ENCODE measurements at regions not wholly inside any gene's neighbourhood (a gene's known extent, or its start where the extent isn't known, plus 50 kb on each side); places are given as distances from the start of the nearest gene placed in this dataset.

DNA sequence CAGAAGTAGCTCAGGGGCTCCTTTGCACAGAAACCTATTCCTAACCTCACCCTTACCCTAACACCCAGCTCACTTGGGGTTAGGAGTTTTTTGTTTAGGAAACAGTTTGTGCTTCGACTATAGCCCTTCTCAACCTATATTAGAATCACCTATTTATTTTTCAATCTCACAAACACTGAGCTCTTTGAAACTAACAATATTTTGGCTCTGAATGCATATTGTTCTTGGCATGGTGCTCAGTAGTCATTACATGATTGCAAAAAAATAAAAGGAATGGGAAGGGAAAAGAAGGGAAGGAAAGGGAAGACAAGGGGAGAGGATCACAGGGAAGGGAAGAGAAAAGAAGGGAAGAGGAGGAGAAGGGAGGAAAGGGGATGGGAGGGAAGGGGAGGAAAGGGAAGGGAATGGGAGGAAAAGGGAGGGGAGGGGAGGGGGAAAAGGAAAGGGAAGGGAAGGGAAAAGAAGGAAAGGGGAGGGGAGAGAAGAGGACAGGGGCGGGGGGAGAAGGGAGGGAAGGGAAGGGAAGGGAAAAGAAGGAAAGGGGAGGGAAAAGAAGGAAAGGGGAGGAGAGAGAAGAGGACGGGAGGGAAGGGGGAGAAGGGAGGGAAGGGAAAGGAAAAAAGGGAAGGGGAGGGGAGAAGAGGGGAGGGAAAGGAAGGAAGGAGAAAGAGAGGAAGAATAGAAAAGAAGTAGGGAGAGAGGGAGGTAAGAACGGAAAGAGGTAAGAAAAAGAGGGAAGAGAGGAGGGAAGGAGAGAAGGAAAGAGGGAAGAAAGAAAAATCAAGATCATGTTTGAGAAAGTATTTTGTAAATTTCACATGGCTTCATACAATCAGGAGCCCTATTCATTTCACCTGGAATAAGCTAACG, 484.1 kb upstream of the NFIA start:
- POLR2A ChIA-PET: no interaction called here
- no peak overlapping the region for H3K27ac Mint-ChIP-seq
- CTCF ChIA-PET: no interaction called here
- no peak for DNase-seq (ENCODE audit: low spot score)
- H3K27me3 Mint-ChIP-seq (ENCODE audit: low read depth): no peaks in the 10 kb centered on the region
- TF ChIP-seq, protein P1, sequence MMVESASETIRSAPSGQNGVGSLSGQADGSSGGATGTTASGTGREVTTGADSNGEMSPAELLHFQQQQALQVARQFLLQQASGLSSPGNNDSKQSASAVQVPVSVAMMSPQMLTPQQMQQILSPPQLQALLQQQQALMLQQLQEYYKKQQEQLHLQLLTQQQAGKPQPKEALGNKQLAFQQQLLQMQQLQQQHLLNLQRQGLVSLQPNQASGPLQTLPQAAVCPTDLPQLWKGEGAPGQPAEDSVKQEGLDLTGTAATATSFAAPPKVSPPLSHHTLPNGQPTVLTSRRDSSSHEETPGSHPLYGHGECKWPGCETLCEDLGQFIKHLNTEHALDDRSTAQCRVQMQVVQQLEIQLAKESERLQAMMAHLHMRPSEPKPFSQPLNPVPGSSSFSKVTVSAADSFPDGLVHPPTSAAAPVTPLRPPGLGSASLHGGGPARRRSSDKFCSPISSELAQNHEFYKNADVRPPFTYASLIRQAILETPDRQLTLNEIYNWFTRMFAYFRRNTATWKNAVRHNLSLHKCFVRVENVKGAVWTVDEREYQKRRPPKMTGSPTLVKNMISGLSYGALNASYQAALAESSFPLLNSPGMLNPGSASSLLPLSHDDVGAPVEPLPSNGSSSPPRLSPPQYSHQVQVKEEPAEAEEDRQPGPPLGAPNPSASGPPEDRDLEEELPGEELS (CRISPR knock-in tag; IDR thresholded peaks at IDR 0.05): no peak
- TF ChIP-seq ELF4 (CRISPR knock-in tag; IDR thresholded peaks at IDR 0.05; ENCODE audit: low read depth) (no peak), TEAD4 (CRISPR knock-in tag; IDR thresholded peaks at IDR 0.05) (no peak), ZNF138 (CRISPR knock-in tag; conservative IDR thresholded peaks at IDR 0.05) (no peak), ZNF512 (CRISPR knock-in tag; IDR thresholded peaks at IDR 0.05; ENCODE audit: borderline replicate concordance) (0 out of 2 replicates have a peak, but pooled peaks have one; percentile 52)
- peaks cover 13% of the 10 kb centered on the region; the same call in 1 of the 2 replicates for H3K36me3 Mint-ChIP-seq
- no peak overlapping the region for H3K4me3 Mint-ChIP-seq
- peaks cover 20% of the 10 kb centered on the region for H3K9me3 Mint-ChIP-seq
- no peak for ATAC-seq
- H3K4me1 Mint-ChIP-seq: 0 out of 2 replicates have a peak, but pooled peaks cover 2% of the 10 kb centered on the region

DNA sequence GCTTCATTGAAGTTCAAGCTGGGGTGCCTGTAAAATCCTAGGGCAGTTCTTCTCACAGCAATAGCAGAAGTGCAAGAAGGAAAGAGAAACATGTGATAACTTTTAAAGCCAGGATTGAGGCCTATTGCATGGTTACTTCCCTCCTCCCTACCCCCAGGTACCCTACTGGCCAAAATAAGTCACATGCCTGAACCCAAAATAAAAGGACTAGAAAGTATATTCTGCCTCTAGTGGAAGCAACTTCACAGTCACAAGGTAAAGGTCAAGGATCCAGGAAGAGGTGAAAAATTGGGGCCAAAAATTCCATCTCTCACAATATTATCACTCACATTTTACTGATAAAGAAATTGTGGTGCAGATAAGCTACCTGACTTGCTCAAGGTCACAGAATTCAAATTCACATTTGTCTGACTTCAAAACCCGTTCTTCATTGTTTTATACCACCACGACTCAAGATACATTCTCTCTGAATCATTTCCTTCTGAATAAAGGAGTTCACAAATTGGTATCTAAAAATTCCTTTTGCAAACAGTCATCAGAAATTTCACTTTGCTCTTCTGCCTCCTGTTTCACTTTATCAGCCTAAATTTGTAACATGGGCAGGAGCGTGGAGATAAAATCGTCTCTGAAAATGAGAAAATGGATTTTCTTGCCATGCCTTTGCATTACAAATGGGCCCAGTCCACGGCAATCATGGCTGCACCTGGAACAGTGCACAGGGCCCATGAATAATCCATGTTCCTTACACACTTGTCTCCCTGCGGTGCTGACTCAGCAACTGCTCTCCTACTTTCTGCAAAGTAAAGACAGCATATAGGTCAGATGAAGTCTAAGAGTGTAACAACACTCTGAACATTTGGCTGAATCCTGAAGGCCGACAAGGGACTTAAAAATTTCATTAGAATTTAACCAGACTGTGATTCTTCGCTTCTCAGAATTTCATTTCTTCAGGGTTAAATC, 485.3 kb upstream of the NFIA start:
- Mint-ChIP-seq H3K27me3 (ENCODE audit: low read depth) (no peaks in the 10 kb centered on the region), H3K9me3 (peaks cover 18% of the 10 kb centered on the region), H3K4me1 (0 out of 2 replicates have a peak, but pooled peaks cover 2% of the 10 kb centered on the region), H3K27ac (no peak overlapping the region), H3K36me3 (peaks cover 12% of the 10 kb centered on the region; the same call in 1 of the 2 replicates), H3K4me3 (no peak overlapping the region)
- peak; percentile 48; the same call in 1 of the 2 replicates for ATAC-seq
- TF ChIP-seq TP53 (CRISPR knock-in tag; IDR thresholded peaks at IDR 0.05): no peak
- TF ChIP-seq, protein P2, sequence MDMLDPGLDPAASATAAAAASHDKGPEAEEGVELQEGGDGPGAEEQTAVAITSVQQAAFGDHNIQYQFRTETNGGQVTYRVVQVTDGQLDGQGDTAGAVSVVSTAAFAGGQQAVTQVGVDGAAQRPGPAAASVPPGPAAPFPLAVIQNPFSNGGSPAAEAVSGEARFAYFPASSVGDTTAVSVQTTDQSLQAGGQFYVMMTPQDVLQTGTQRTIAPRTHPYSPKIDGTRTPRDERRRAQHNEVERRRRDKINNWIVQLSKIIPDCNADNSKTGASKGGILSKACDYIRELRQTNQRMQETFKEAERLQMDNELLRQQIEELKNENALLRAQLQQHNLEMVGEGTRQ (CRISPR knock-in tag; IDR thresholded peaks at IDR 0.05): no peak
- TF ChIP-seq CREB1 (CRISPR knock-in tag; IDR thresholded peaks at IDR 0.05): no peak
- no peak for TF ChIP-seq ZNF232 (CRISPR knock-in tag; IDR thresholded peaks at IDR 0.05)
- TF ChIP-seq, protein P3, sequence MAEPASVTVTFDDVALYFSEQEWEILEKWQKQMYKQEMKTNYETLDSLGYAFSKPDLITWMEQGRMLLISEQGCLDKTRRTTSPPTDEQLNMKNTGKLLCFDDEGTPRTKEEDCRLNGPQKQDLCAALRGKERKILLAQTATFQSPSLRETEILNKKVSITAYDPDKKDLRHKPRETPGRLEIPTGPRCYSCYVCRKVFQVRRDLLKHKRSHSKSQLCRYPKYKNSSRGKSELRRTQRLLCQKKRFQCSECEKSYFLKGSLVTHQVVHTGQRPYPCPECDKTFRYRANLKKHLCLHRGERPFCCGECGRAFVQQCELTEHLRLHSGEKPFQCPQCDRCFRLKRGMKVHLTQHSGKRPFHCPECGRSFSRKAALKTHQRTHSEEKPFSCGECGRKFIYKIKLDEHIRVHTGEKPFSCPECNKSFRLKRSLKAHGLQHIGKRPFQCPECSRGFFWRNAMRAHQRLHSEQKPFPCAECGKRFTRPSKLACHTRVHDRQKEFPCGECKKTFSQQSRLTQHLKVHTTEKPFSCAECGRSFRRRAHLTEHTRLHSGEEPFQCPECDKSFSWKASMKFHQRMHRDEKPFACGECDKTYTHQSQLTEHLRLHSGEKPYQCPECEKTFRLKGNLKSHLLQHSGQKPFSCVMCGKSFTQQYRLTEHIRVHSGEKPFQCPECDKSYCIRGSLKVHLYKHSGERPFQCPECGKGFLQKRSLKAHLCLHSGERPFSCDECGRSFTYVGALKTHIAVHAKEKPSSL (CRISPR knock-in tag; conservative IDR thresholded peaks at IDR 0.05): no peak
- no peak for TF ChIP-seq TEAD4 (CRISPR knock-in tag; IDR thresholded peaks at IDR 0.05)
- TF ChIP-seq ZNF138 (CRISPR knock-in tag; conservative IDR thresholded peaks at IDR 0.05): no peak
- no peak for TF ChIP-seq ZNF671 (CRISPR knock-in tag; IDR thresholded peaks at IDR 0.05)
- no peak for TF ChIP-seq MLX (CRISPR knock-in tag; IDR thresholded peaks at IDR 0.05)
- DNase-seq (ENCODE audit: low spot score): no peak
- POLR2A ChIA-PET: no interaction called here
- CTCF ChIA-PET: no interaction called here
